Uterus (tissue), 3 donors: ENCODE measurements at regions not wholly inside any gene's neighbourhood (a gene's known extent, or its start where the extent isn't known, plus 50 kb on each side); places are given as distances from the start of the nearest gene placed in this dataset.

Experiments used
- DNase-seq, 2 donors: peaks; one replicate each; pipeline ENCODE4 v3.0.0-alpha.2; 2019 to 2020
- H3K27ac ChIP-seq, 2 donors: fragments of 200-600 bp; sonication (generic); 1 replicate in 1 of 2; 2 replicates in 1 of 2; pipeline ENCODE4 v1.5.1; 2016 to 2018
- H3K27me3 ChIP-seq, 2 donors: fragments of 200-600 bp; sonication (generic); one replicate each; pipeline ENCODE4 v1.5.1; 2018 to 2019; ENCODE audit warnings: control low read depth in 1 of 2
- H3K36me3 ChIP-seq, 2 donors: fragments of 200-600 bp; sonication (generic); one replicate each; pipeline ENCODE4 v1.5.1; 2019; ENCODE audit warnings: control low read depth in 1 of 2
- H3K4me1 ChIP-seq, 2 donors: fragments of 200-600 bp; sonication (generic); one replicate each; pipeline ENCODE4 v1.5.1; 2018 to 2019; ENCODE audit warnings: control low read depth in 1 of 2
- H3K4me3 ChIP-seq, 2 donors: fragments of 200-600 bp; sonication (generic); 1 replicate in 1 of 2; 2 replicates in 1 of 2; pipeline ENCODE4 v1.5.1; 2018 to 2019; ENCODE audit warnings: mild to moderate bottlenecking in 1 of 2
- H3K9me3 ChIP-seq, 2 donors: fragments of 200-600 bp; sonication (generic); one replicate each; pipeline ENCODE4 v1.5.1; 2019; ENCODE audit warnings: control low read depth in 1 of 2
- POLR2A ChIP-seq, 2 donors: fragments of 450-650 bp; IDR thresholded peaks; one replicate each; pipeline ENCODE4 v1.6.1; 2016; ENCODE audit warnings: antibody characterized with exemption in 2 of 2, mild to moderate bottlenecking in 1 of 2, moderate library complexity in 1 of 2
- intact Hi-C: fragments of 100-400 bp; cut with DNase I; formaldehyde crosslinking; loops from one replicate; pipeline ENCODE4 v1.15.1; 2023; ENCODE audit warnings: low total_unique reads
- TF ChIP-seq, protein P1 (sequence below), 4 experiments: fragments of 200-600 bp in 2 of 4; fragments of 450-650 bp in 2 of 4; sonication (generic) in 2 of 4; IDR thresholded peaks; one replicate each; pipeline ENCODE4 v1.5.1; 2016 to 2019; ENCODE audit warnings: antibody characterized with exemption in 4 of 4, mild to moderate bottlenecking in 2 of 4, moderate library complexity in 1 of 4
- donor health status: DM: yes; HTN: yes; CAD: no.

DNA sequence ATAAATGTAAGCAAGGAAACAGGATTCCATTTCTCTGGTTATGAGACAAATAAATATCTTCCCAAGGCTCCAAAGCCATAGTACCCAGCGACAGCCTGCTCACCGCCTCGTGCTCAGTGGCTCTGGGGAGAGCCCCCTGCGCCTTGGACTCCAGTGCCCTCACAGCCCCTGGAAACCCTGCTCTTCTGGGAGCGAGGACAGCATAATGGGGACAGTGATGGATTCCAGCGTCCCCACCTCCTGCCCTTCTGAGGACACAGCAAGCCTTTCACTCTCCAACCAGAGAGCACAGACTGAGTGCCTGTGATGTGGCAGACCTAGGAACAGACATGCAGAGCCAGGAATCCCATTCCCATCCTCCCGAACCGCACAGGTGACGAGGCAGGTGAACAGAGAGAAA is 660.8 kb downstream of the TBC1D22A start:
- no peak for DNase-seq
- H3K36me3 ChIP-seq: no peaks in the 10 kb centered on the region

DNA sequence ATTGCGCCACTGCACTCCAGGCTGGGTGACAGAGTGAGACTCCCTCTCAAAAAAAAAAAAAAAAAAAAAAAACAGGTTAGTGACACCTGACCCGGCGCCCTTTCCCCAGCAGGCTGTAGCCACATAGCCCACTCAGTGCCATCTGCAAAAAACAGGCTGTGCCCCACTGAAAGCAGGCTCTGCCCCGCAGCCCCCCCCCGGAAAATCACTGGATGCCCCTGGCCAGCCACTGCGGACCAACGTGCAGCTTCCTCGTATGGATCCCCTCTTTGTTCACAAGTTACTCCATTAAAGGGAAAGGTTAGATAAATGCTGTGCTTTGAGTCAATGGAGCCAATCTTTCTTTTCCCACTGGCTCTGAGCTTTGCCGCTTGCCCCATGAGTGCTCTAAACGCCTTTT is 660.3 kb downstream of the TBC1D22A start:
- intact Hi-C loops: no loop called here
- no peaks in the 10 kb centered on the region for H3K4me1 ChIP-seq
- no peak overlapping the region for H3K27ac ChIP-seq
- H3K9me3 ChIP-seq: no peaks in the 10 kb centered on the region
- H3K36me3 ChIP-seq: no peaks in the 10 kb centered on the region
- no peaks in the 10 kb centered on the region for H3K27me3 ChIP-seq
- no peak overlapping the region for H3K4me3 ChIP-seq
- no peak for DNase-seq
- TF ChIP-seq, protein P1, sequence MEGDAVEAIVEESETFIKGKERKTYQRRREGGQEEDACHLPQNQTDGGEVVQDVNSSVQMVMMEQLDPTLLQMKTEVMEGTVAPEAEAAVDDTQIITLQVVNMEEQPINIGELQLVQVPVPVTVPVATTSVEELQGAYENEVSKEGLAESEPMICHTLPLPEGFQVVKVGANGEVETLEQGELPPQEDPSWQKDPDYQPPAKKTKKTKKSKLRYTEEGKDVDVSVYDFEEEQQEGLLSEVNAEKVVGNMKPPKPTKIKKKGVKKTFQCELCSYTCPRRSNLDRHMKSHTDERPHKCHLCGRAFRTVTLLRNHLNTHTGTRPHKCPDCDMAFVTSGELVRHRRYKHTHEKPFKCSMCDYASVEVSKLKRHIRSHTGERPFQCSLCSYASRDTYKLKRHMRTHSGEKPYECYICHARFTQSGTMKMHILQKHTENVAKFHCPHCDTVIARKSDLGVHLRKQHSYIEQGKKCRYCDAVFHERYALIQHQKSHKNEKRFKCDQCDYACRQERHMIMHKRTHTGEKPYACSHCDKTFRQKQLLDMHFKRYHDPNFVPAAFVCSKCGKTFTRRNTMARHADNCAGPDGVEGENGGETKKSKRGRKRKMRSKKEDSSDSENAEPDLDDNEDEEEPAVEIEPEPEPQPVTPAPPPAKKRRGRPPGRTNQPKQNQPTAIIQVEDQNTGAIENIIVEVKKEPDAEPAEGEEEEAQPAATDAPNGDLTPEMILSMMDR (IDR thresholded peaks at IDR 0.05): no peak
- TF ChIP-seq POLR2A (IDR thresholded peaks at IDR 0.05): no peak

More for the DNA sequence above, 660.8 kb downstream of the TBC1D22A start:
- Histone ChIP-seq H3K27ac (no peak overlapping the region), H3K4me1 (no peaks in the 10 kb centered on the region), H3K4me3 (no peak overlapping the region), H3K9me3 (no peaks in the 10 kb centered on the region), H3K27me3 (no peaks in the 10 kb centered on the region)
- TF ChIP-seq, protein P1 (IDR thresholded peaks at IDR 0.05): no peak
- no peak for TF ChIP-seq POLR2A (IDR thresholded peaks at IDR 0.05)
- intact Hi-C loops: no loop called here

DNA sequence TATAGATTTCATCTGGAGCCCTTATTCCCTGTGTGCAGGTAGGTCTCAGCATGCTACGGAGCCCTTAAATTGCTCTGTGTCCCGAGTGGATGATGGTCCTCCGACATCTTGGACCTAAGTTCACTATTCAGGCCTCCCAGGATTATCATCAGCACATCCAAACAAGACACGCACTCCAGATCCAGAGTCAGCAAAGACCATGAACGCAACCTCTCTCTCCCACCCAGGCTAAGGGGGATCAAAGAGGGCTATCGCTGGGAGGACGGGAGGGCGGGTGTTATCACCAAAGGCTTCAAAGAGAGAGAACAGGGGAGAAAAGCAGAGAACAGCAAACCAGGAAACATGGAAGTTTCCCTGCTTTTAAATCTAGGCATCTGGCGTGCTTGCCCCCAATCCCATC is 659.4 kb downstream of the TBC1D22A start:
- intact Hi-C loops: no loop called here
- DNase-seq: no peak
- no peaks in the 10 kb centered on the region for H3K9me3 ChIP-seq
- no peak for TF ChIP-seq POLR2A (IDR thresholded peaks at IDR 0.05)
- TF ChIP-seq, protein P1 (IDR thresholded peaks at IDR 0.05): no peak
- no peaks in the 10 kb centered on the region for H3K27me3 ChIP-seq
- H3K4me3 ChIP-seq: no peak overlapping the region
- no peaks in the 10 kb centered on the region for H3K36me3 ChIP-seq
- H3K27ac ChIP-seq: no peak overlapping the region
- no peaks in the 10 kb centered on the region for H3K4me1 ChIP-seq

DNA sequence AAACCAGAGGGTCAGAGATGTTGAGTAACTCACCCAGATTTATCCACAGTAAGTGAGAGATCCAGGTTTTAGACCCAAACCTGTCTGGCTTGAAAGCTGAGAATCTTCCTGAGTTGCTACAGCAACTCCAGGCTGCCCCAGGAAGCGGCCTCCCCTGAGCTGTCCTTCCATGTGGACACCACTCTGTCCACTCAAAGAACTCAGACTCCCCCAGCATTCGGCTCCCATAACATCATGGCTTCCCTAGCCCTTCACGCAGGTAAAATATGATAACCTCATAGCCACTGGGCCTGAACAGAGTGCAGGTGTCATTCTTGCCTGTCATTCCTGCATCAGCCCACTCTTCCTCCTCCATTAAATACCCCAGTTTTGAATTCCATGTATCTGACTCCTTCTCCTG is 657.8 kb downstream of the TBC1D22A start:
- H3K36me3 ChIP-seq: no peaks in the 10 kb centered on the region
- TF ChIP-seq, protein P1 (IDR thresholded peaks at IDR 0.05): no peak
- TF ChIP-seq POLR2A (IDR thresholded peaks at IDR 0.05): no peak
- H3K27ac ChIP-seq: no peak overlapping the region
- intact Hi-C loops: no loop called here
- no peaks in the 10 kb centered on the region for H3K9me3 ChIP-seq
- H3K4me1 ChIP-seq: no peaks in the 10 kb centered on the region
- DNase-seq: no peak
- H3K27me3 ChIP-seq: no peaks in the 10 kb centered on the region
- no peak overlapping the region for H3K4me3 ChIP-seq

DNA sequence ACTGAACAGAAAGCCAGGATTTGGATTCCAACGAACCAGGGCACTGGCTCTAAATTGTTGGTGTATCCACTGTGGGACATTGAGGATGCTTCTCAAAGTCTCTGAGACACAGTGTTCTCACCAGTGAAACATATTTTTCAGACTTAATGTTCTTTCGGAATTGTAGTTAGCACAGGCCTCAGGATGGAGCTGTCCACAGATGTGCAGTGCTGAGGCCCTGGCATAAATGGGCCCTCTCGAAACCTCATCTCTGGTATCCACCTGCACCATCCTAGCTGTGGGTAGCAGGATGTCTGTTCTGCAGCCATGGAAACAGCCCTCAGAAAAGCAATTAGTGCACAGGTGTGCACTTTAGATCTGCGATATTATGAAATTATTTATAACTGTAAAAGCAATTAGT is 656.8 kb downstream of the TBC1D22A start:
- no peak for DNase-seq
- Histone ChIP-seq H3K4me3 (no peak overlapping the region), H3K36me3 (no peaks in the 10 kb centered on the region), H3K9me3 (no peaks in the 10 kb centered on the region), H3K27ac (no peak overlapping the region), H3K4me1 (no peaks in the 10 kb centered on the region), H3K27me3 (no peaks in the 10 kb centered on the region)
- no peak for TF ChIP-seq POLR2A (IDR thresholded peaks at IDR 0.05)
- TF ChIP-seq, protein P1 (IDR thresholded peaks at IDR 0.05): no peak
- intact Hi-C loops: no loop called here
